HEK293 (cell line): ENCODE measurements at regions not wholly inside any gene's neighbourhood (a gene's known extent, or its start where the extent isn't known, plus 50 kb on each side); places are given as distances from the start of the nearest gene placed in this dataset.

Experiments used
- CTCF ChIA-PET: fragments of 350-600 bp; formaldehyde crosslinking; extraction: SDS; loops from one replicate; lab custom pipeline; 2021; ENCODE audit warnings: antibody characterized with exemption; lab: Yijun Ruan, JAX
- POLR2A ChIA-PET: fragments of 300-600 bp; formaldehyde crosslinking; extraction: SDS; loops from one replicate; lab custom pipeline; 2020; ENCODE audit warnings: antibody characterized with exemption, inconsistent platforms; lab: Yijun Ruan, JAX
- H3K27ac ChIP-seq: fragments of 200-500 bp; sonication (Bioruptor generic); 2 replicates; pipeline ENCODE4 v1.5.1; 2014; ENCODE audit warnings: low read depth, low read length, control low read depth, inconsistent platforms; ENCODE audit errors: extremely low read depth
- H3K36me3 ChIP-seq, 2 experiments: fragments of 200-500 bp in 1 of 2; sonication (Bioruptor generic) in 1 of 2; 1 replicate in 1 of 2; 2 replicates in 1 of 2; pipeline ENCODE4 v1.5.1; 2014 to 2017; ENCODE audit warnings: inconsistent platforms in 2 of 2, low read length in 2 of 2; ENCODE audit not compliant: control insufficient read depth in 2 of 2, insufficient read depth in 1 of 2
- H3K4me1 ChIP-seq: fragments of 200-500 bp; sonication (Bioruptor generic); 2 replicates; pipeline ENCODE4 v1.5.1; 2014; ENCODE audit warnings: mild to moderate bottlenecking, low read length, inconsistent platforms; ENCODE audit not compliant: control insufficient read depth, insufficient read depth
- H3K4me3 ChIP-seq: 2 replicates; pipeline ENCODE4 v1.5.1; 2011; ENCODE audit warnings: low read depth, mild to moderate bottlenecking, control low read depth, low read length, moderate library complexity
- H3K9me3 ChIP-seq: fragments of 200-500 bp; sonication (Bioruptor generic); 2 replicates; pipeline ENCODE4 v1.5.1; 2014; ENCODE audit warnings: low read depth, low read length, inconsistent platforms; ENCODE audit not compliant: control insufficient read depth, insufficient read depth
- ATF2 ChIP-seq: fragments of 450-650 bp; formaldehyde crosslinking; IDR thresholded peaks from 2 replicates; pipeline ENCODE4 v1.5.1; 2016; ENCODE audit warnings: missing biosample characterization, missing genetic modification characterization, low read depth
- BCL6B ChIP-seq: fragments of 450-650 bp; formaldehyde crosslinking; IDR thresholded peaks from 2 replicates; pipeline ENCODE4 v1.5.1; 2017; ENCODE audit warnings: missing biosample characterization, missing genetic modification characterization
- ELK4 ChIP-seq: IDR thresholded peaks from 2 replicates; pipeline ENCODE4 v1.6.1; 2011; ENCODE audit warnings: mild to moderate bottlenecking, low read depth, low read length, borderline replicate concordance
- SCRT1 ChIP-seq: fragments of 450-650 bp; formaldehyde crosslinking; IDR thresholded peaks from 2 replicates; pipeline ENCODE4 v1.5.1; 2016; ENCODE audit warnings: missing biosample characterization, missing genetic modification characterization, borderline replicate concordance
- ZBTB49 ChIP-seq: fragments of 450-650 bp; formaldehyde crosslinking; IDR thresholded peaks from 2 replicates; pipeline ENCODE4 v1.5.1; 2016; ENCODE audit warnings: missing biosample characterization, missing genetic modification characterization, low read depth
- ZNF2 ChIP-seq: fragments of 450-650 bp; formaldehyde crosslinking; IDR thresholded peaks from 2 replicates; pipeline ENCODE4 v1.5.1; 2016; ENCODE audit warnings: missing biosample characterization, missing genetic modification characterization
- ZNF214 ChIP-seq: fragments of 450-650 bp; formaldehyde crosslinking; IDR thresholded peaks from 2 replicates; pipeline ENCODE4 v1.5.1; 2017; ENCODE audit warnings: missing biosample characterization, mild to moderate bottlenecking, missing genetic modification characterization, borderline replicate concordance
- ZNF292 ChIP-seq: fragments of 450-650 bp; formaldehyde crosslinking; IDR thresholded peaks from 2 replicates; pipeline ENCODE4 v1.5.1; 2016; ENCODE audit warnings: low read depth, missing biosample characterization, missing genetic modification characterization, borderline replicate concordance
- ZNF335 ChIP-seq: fragments of 450-650 bp; formaldehyde crosslinking; conservative IDR thresholded peaks from 2 replicates; pipeline ENCODE4 v1.5.1; 2016; ENCODE audit warnings: missing biosample characterization, missing genetic modification characterization
- ZNF391 ChIP-seq: fragments of 450-650 bp; formaldehyde crosslinking; IDR thresholded peaks from 2 replicates; pipeline ENCODE4 v1.5.1; 2016; ENCODE audit warnings: low read depth, missing biosample characterization, missing genetic modification characterization, borderline replicate concordance
- ZNF473 ChIP-seq: fragments of 450-650 bp; formaldehyde crosslinking; IDR thresholded peaks from 2 replicates; pipeline ENCODE4 v1.5.1; 2017; ENCODE audit warnings: missing biosample characterization, missing genetic modification characterization
- ZNF518A ChIP-seq: fragments of 450-650 bp; formaldehyde crosslinking; conservative IDR thresholded peaks from 2 replicates; pipeline ENCODE4 v1.5.1; 2016; ENCODE audit warnings: low read depth, missing biosample characterization, missing genetic modification characterization
- ZNF580 ChIP-seq: fragments of 450-650 bp; formaldehyde crosslinking; IDR thresholded peaks from 2 replicates; pipeline ENCODE4 v1.5.1; 2016; ENCODE audit warnings: missing biosample characterization, missing genetic modification characterization
- ZNF76 ChIP-seq: fragments of 450-650 bp; formaldehyde crosslinking; IDR thresholded peaks from 2 replicates; pipeline ENCODE4; 2016; ENCODE audit warnings: low read depth, missing biosample characterization, missing genetic modification characterization, borderline replicate concordance
- ZNF777 ChIP-seq: fragments of 450-650 bp; formaldehyde crosslinking; IDR thresholded peaks from 2 replicates; pipeline ENCODE4 v1.5.1; 2017; ENCODE audit warnings: missing biosample characterization, missing genetic modification characterization, borderline replicate concordance
- ZXDB ChIP-seq: fragments of 450-650 bp; formaldehyde crosslinking; IDR thresholded peaks from 2 replicates; pipeline ENCODE4 v1.5.1; 2016; ENCODE audit warnings: missing biosample characterization, missing genetic modification characterization

- H3K9me3 ChIP-seq: no peaks in the 10 kb centered on the region
- TF ChIP-seq ZNF2 (no peak), ZBTB49 (tag by site-specific recombination) (no peak), ZNF214 (tag by site-specific recombination) (no peak), BCL6B (tag by site-specific recombination) (no peak), ZNF292 (tag by site-specific recombination) (no peak), SCRT1 (tag by site-specific recombination) (no peak), ZXDB (no peak), ZNF580 (tag by site-specific recombination) (no peak), ZNF76 (tag by site-specific recombination) (no peak), ATF2 (no peak), ZNF391 (tag by site-specific recombination) (no peak)
- H3K27ac ChIP-seq: no peak overlapping the region
- ChIA-PET CTCF (no interaction called here), POLR2A (no interaction called here)
- no peak overlapping the region for H3K4me3 ChIP-seq
- H3K36me3 ChIP-seq: no peaks in the 10 kb centered on the region
- no peaks in the 10 kb centered on the region for H3K4me1 ChIP-seq
Observed at GRCh38 chr12:14066021-14066420, 84.6 kb upstream of the GRIN2B start.

GRCh38 chr12:14068961-14069360 lies 87.6 kb upstream of the GRIN2B start:
- TF ChIP-seq ZNF335 (tag by site-specific recombination) (no peak), ZNF473 (tag by site-specific recombination) (no peak), ZNF518A (tag by site-specific recombination) (no peak), ELK4 (no peak), ZNF777 (no peak)
- no peaks in the 10 kb centered on the region for H3K9me3 ChIP-seq
- CTCF ChIA-PET: no interaction called here
- H3K4me1 ChIP-seq: no peaks in the 10 kb centered on the region
- POLR2A ChIA-PET: interaction anchor here (0.6 kb wide), 1 partner anchor 10 kb away, joined by 9 read pairs; no protein-coding TSS in a partner anchor
- H3K36me3 ChIP-seq: no peaks in the 10 kb centered on the region
- no peak overlapping the region for H3K4me3 ChIP-seq
- no peak overlapping the region for H3K27ac ChIP-seq
